CD14-positive monocyte (primary cell): ENCODE measurements at regions not wholly inside any gene's neighbourhood (a gene's known extent, or its start where the extent isn't known, plus 50 kb on each side); places are given as distances from the start of the nearest gene placed in this dataset.

Experiments used
- DNase-seq, 3 donors: peaks; one replicate each; pipeline ENCODE4 v3.0.0-alpha.2; 2011 to 2022
- H2AFZ ChIP-seq: 2 replicates; pipeline ENCODE4 v1.6.0; 2012; ENCODE audit warnings: mild to moderate bottlenecking, low read depth, low read length, inconsistent platforms; ENCODE audit not compliant: insufficient read depth, poor library complexity, severe bottlenecking
- H3K27ac ChIP-seq, 2 donors: 1 replicate in 1 of 2; 2 replicates in 1 of 2; pipeline ENCODE4 v1.5.1; 2012 to 2013; ENCODE audit warnings: low read length in 2 of 2, control low read depth in 1 of 2, inconsistent platforms in 1 of 2, low read depth in 1 of 2, mild to moderate bottlenecking in 1 of 2
- H3K27me3 ChIP-seq, 2 donors: one replicate each; pipeline versions ENCODE4 v1.6.0 to v1.6.1; 2011 to 2013; ENCODE audit warnings: low read length in 2 of 2; ENCODE audit not compliant: control insufficient read depth in 2 of 2, insufficient read depth in 2 of 2
- H3K36me3 ChIP-seq, 2 donors: replicated peaks in 1 of 2; 1 replicate in 1 of 2; 2 replicates in 1 of 2; pipeline versions ENCODE4 v1.5.1 to v1.6.1; 2012 to 2013; ENCODE audit warnings: low read length in 2 of 2, control low read depth in 1 of 2, inconsistent platforms in 1 of 2, mild to moderate bottlenecking in 1 of 2; ENCODE audit not compliant: insufficient read depth in 2 of 2, control insufficient read depth in 1 of 2
- H3K4me1 ChIP-seq, 2 donors: 1 replicate in 1 of 2; 2 replicates in 1 of 2; pipeline versions ENCODE4 v1.5.1 to v1.6.1; 2012 to 2013; ENCODE audit warnings: low read length in 2 of 2, control low read depth in 1 of 2, inconsistent platforms in 1 of 2, mild to moderate bottlenecking in 1 of 2, moderate library complexity in 1 of 2; ENCODE audit not compliant: insufficient read depth in 2 of 2, control insufficient read depth in 1 of 2
- H3K4me2 ChIP-seq: replicated peaks from 2 replicates; pipeline ENCODE3; 2012; ENCODE audit warnings: low read length, moderate library complexity, mild to moderate bottlenecking; ENCODE audit not compliant: poor library complexity, severe bottlenecking; ENCODE audit errors: extremely low read depth
- H3K4me3 ChIP-seq, 3 experiments: fragments of 200-600 bp in 1 of 3; sonication (generic) in 1 of 3; replicated peaks in 1 of 3; 1 replicate in 2 of 3; 2 replicates in 1 of 3; pipeline ENCODE4 v1.5.1; 2011 to 2013; ENCODE audit warnings: low read length in 3 of 3, mild to moderate bottlenecking in 3 of 3, control low read depth in 2 of 3, low read depth in 2 of 3, inconsistent platforms in 1 of 3, moderate library complexity in 1 of 3
- H3K79me2 ChIP-seq: 2 replicates; pipeline ENCODE4 v1.6.0; 2012; ENCODE audit warnings: mild to moderate bottlenecking, control low read depth, inconsistent platforms, low read length, moderate library complexity; ENCODE audit not compliant: insufficient read depth
- H3K9ac ChIP-seq: 2 replicates; pipeline ENCODE4 v1.6.0; 2017; ENCODE audit warnings: low read length, mild to moderate bottlenecking; ENCODE audit not compliant: insufficient read depth, poor library complexity, severe bottlenecking
- H3K9me3 ChIP-seq, 2 donors: replicated peaks in 1 of 2; 1 replicate in 1 of 2; 2 replicates in 1 of 2; pipeline versions ENCODE4 v1.5.1 to v1.6.1; 2012 to 2013; ENCODE audit warnings: low read length in 2 of 2, control low read depth in 1 of 2; ENCODE audit not compliant: control insufficient read depth in 1 of 2, insufficient read depth in 1 of 2
- H4K20me1 ChIP-seq: 2 replicates; pipeline ENCODE4 v1.6.0; 2012; ENCODE audit warnings: mild to moderate bottlenecking, low read length, control low read depth, moderate library complexity; ENCODE audit not compliant: insufficient read depth
- H3K27ac Mint-ChIP-seq, 7 donors: one replicate each; pipeline ENCODE4 v1.8.0; 2020; ENCODE audit warnings: mild to moderate bottlenecking in 7 of 7, mixed read lengths in 7 of 7, moderate library complexity in 6 of 7, inconsistent platforms in 2 of 7
- H3K27me3 Mint-ChIP-seq, 3 donors: one replicate each; pipeline ENCODE4 v1.8.0; 2021 to 2022; ENCODE audit warnings: low read depth in 3 of 3, mild to moderate bottlenecking in 3 of 3, mixed read lengths in 3 of 3, moderate library complexity in 3 of 3, inconsistent platforms in 1 of 3
- H3K36me3 Mint-ChIP-seq, 2 donors: one replicate each; pipeline ENCODE4 v1.8.0; 2020; ENCODE audit warnings: mixed read lengths in 2 of 2, inconsistent platforms in 1 of 2, mild to moderate bottlenecking in 1 of 2
- H3K4me1 Mint-ChIP-seq: one replicate; pipeline ENCODE4 v1.8.0; 2020; ENCODE audit warnings: mild to moderate bottlenecking, mixed read lengths
- H3K4me3 Mint-ChIP-seq, 2 donors: one replicate each; pipeline ENCODE4 v1.8.0; 2020; ENCODE audit warnings: mild to moderate bottlenecking in 2 of 2, mixed read lengths in 2 of 2, moderate library complexity in 1 of 2
- H3K9me3 Mint-ChIP-seq, 7 donors: one replicate each; pipeline ENCODE4 v1.8.0; 2020 to 2022; ENCODE audit warnings: mixed read lengths in 7 of 7, mild to moderate bottlenecking in 6 of 7, moderate library complexity in 6 of 7, inconsistent platforms in 2 of 7
- WGBS: methylation state at CpG from one replicate; pipeline ENCODE4 v1.1.5; 2013; ENCODE audit warnings: missing lambda C conversion rate; ENCODE audit not compliant: insufficient coverage; 5-methylcytosine and 5-hydroxymethylcytosine counted together
- intact Hi-C, 2 donors: fragments of 100-400 bp; cut with micrococcal nuclease; formaldehyde crosslinking; loops; one replicate each; pipeline versions ENCODE4 v1.15.0 to v1.15.1; 2023
- TF ChIP-seq, protein P1 (sequence below): fragments of 200-600 bp; IDR thresholded peaks from one replicate; pipeline ENCODE4 v1.8.0; 2022; ENCODE audit warnings: antibody characterized with exemption, mild to moderate bottlenecking

DNA sequence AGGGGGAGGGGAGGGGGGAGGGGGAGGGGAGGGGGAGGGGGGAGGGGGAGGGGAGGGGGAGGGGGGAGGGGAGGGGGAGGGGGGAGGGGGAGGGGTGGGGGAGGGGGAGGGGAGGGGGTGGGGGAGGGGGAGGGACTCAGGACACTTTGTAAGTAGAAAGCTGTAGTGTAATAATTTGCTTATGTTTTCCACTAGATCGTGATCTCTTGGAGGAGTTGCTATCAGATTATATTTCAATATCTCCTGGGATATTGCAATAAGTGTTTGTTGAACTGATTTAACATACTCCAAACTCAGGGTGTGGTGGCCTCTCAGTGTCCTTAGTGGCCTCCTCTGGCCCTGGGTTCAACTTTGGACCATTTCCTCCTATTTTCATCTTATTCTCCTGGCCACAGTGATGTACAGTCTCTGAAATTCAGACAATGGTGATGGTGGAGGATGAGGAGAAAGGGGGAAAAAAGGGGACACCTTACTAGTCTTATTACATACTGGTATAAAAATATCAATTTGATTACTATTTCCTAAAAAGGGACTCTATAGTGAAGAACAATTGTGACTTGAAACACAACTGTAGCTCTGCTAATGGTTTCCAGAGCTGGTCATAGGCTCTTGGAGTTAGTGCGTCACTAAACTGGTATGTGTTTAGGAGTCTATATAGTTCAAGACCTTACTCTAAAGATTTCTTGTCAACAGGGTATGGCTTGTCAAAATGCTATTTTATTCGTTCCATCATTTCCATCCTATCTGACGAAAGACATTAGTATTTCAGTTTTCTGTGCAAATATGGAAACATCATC is 89.6 kb downstream of the DDX1 start:
- no CpG with 5 or more reads among the region's 4 CpGs for WGBS
- H2AFZ ChIP-seq, result no peak overlapping the region

GRCh38 chr2:15682354-15682753 is 90.7 kb downstream of the DDX1 start:
- TF ChIP-seq, protein P1, sequence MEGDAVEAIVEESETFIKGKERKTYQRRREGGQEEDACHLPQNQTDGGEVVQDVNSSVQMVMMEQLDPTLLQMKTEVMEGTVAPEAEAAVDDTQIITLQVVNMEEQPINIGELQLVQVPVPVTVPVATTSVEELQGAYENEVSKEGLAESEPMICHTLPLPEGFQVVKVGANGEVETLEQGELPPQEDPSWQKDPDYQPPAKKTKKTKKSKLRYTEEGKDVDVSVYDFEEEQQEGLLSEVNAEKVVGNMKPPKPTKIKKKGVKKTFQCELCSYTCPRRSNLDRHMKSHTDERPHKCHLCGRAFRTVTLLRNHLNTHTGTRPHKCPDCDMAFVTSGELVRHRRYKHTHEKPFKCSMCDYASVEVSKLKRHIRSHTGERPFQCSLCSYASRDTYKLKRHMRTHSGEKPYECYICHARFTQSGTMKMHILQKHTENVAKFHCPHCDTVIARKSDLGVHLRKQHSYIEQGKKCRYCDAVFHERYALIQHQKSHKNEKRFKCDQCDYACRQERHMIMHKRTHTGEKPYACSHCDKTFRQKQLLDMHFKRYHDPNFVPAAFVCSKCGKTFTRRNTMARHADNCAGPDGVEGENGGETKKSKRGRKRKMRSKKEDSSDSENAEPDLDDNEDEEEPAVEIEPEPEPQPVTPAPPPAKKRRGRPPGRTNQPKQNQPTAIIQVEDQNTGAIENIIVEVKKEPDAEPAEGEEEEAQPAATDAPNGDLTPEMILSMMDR, result no peak
- no peak overlapping the region for H2AFZ ChIP-seq
- H3K4me1 Mint-ChIP-seq, result no peaks in the 10 kb centered on the region
- H3K4me3 ChIP-seq, result no peak overlapping the region
- WGBS, result no CpG with 5 or more reads among the region's 4 CpGs
- intact Hi-C loops, result no loop called here
- H3K9me3 ChIP-seq, result no peaks in the 10 kb centered on the region
- H3K4me1 ChIP-seq, result no peaks in the 10 kb centered on the region
- H3K9me3 Mint-ChIP-seq, result peaks cover 0 to 11% (median 6%) of the 10 kb centered on the region in 7 donors
- no peaks in the 10 kb centered on the region for H3K36me3 ChIP-seq
- no peak for DNase-seq
- H3K79me2 ChIP-seq, result no peaks in the 10 kb centered on the region
- no peaks in the 10 kb centered on the region for H3K27me3 ChIP-seq
- H3K4me3 Mint-ChIP-seq, result no peak overlapping the region
- H3K36me3 Mint-ChIP-seq, result no peaks in the 10 kb centered on the region
- H3K9ac ChIP-seq, result no peak overlapping the region
- peaks cover 0 to 5% (median under 1%) of the 10 kb centered on the region in 3 donors for H3K27me3 Mint-ChIP-seq
- no peak overlapping the region for H3K4me2 ChIP-seq
- H3K27ac ChIP-seq, result no peak overlapping the region
- H3K27ac Mint-ChIP-seq, result no peak overlapping the region
- H4K20me1 ChIP-seq, result no peaks in the 10 kb centered on the region

More for the DNA sequence above, 89.6 kb downstream of the DDX1 start:
- no peak for DNase-seq
- H3K27me3 ChIP-seq, result no peaks in the 10 kb centered on the region
- Mint-ChIP-seq H3K4me1 (no peaks in the 10 kb centered on the region), H3K4me3 (no peak overlapping the region), H3K27me3 (peaks cover 0 to 5% (median 1%) of the 10 kb centered on the region in 3 donors), H3K27ac (no peak overlapping the region), H3K36me3 (no peaks in the 10 kb centered on the region), H3K9me3 (peaks cover 0 to 11% (median 6%) of the 10 kb centered on the region in 7 donors)
- no peaks in the 10 kb centered on the region for H4K20me1 ChIP-seq
- intact Hi-C loops, result no loop called here
- H3K9me3 ChIP-seq, result no peaks in the 10 kb centered on the region
- H3K9ac ChIP-seq, result no peak overlapping the region
- H3K4me1 ChIP-seq, result no peaks in the 10 kb centered on the region
- H3K27ac ChIP-seq, result no peak overlapping the region
- H3K4me3 ChIP-seq, result no peak overlapping the region
- no peak overlapping the region for H3K4me2 ChIP-seq
- no peaks in the 10 kb centered on the region for H3K36me3 ChIP-seq
- H3K79me2 ChIP-seq, result no peaks in the 10 kb centered on the region
- TF ChIP-seq, protein P1, result no peak
